ENCODE measurements at regions not wholly inside any gene's neighbourhood (a gene's known extent, or its start where the extent isn't known, plus 50 kb on each side); places are given as distances from the start of the nearest gene placed in this dataset.
"Not testable (repeated sequence)": the region's sequence is repeated elsewhere in the genome, so short reads cannot be mapped to it uniquely, and the experiment has no call there.

GRCh38 chr5:109574985-109575384 lies 114.7 kb upstream of the MAN2A1 start:
- DNase-seq (ENCODE audit: low spot score), result no peak

DNA sequence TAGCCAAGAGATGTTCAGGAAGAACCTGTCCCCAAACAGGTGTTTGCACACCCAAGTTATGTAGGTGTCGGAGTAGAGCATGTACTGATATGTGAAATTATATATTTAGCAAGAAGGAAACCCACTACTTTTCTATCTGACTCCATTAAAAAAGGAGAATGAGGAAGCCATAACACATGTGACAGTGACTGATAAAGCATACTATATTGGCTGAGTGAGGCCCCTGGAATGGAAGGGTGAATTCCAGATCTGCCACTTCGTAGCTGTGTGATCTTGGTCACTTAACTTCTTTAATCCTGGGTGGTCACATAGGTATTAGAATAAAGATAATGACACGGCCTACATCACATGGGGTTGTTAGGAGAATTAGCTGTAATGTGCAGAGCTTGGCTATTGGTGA lies 116.0 kb upstream of the MAN2A1 start:
- no peak for DNase-seq (ENCODE audit: low spot score)

DNA sequence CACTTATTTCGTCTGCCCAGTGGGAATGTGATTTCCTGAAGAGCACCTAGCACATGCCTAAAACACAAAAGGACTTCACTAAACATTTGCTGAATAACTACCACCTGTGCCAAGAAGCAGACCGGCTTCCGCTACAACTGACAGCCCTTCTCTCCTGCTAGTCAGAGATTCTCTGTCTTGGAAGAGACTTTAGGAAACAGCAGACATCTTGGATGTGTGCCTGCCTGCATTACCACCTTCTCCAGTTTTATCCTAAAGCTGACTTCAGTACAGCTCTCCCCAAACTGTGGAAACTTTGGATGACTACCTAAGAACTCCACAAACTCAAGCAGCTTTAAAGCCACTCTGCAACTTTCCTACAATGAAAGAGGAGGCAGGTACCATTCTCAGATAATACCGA lies 116.5 kb upstream of the MAN2A1 start:
- DNase-seq (ENCODE audit: low spot score), result no peak

DNA sequence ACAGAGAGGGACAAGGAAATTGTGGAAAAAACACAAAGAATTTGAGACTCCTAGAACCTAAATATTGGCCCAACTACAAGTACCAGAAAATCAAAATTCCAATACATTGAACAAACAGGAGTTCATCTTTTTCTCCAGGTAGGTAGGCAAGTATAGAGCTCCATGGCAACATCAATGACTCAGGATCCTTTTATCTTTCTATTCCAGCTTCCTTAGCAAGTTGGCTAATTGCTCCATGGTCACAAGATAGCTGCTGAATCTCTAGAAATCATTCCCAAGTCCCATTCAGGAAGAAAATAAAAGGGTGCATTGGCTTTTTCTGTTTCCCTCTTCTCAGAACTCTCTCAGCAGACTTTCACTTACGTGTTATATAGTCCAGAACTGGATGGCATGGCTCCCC lies 117.9 kb upstream of the MAN2A1 start:
- DNase-seq (ENCODE audit: low spot score), result no peak

- DNase-seq (ENCODE audit: low spot score), result no peak
Observed at GRCh38 chr5:109570362-109570874, 119.3 kb upstream of the MAN2A1 start.

- no peak for DNase-seq (ENCODE audit: low spot score)
Observed at GRCh38 chr5:109567374-109568044, 122.2 kb upstream of the MAN2A1 start.

- no peak for DNase-seq (ENCODE audit: low spot score)
Observed at GRCh38 chr5:109566361-109566760, 123.4 kb upstream of the MAN2A1 start.

DNA sequence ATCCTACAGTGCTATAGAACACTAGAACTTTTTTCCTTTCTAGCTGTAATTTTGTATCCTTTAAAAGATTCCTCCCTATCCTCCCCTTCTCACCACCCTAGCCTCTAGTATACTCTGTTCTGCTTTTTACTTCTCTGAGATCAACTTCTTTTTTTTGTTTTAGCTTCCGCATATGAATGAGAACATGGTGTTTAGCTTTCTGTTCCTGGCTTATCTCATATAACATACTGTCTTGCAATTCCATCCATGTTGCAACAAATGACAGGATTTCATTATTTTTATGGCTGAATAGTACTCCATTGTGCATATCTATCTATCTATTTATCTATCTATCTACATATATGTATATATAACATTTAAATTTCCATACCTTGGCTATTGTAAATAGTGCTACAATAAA lies 126.0 kb upstream of the MAN2A1 start:
- no peak for DNase-seq (ENCODE audit: low spot score)

- no peak for DNase-seq (ENCODE audit: low spot score)
Observed at GRCh38 chr5:109563189-109563588, 126.5 kb upstream of the MAN2A1 start.

GRCh38 chr5:109562441-109562840 lies 127.3 kb upstream of the MAN2A1 start:
- no peak for DNase-seq (ENCODE audit: low spot score)

GRCh38 chr5:109561447-109561846 lies 128.3 kb upstream of the MAN2A1 start:
- no peak for DNase-seq (ENCODE audit: low spot score)

DNA sequence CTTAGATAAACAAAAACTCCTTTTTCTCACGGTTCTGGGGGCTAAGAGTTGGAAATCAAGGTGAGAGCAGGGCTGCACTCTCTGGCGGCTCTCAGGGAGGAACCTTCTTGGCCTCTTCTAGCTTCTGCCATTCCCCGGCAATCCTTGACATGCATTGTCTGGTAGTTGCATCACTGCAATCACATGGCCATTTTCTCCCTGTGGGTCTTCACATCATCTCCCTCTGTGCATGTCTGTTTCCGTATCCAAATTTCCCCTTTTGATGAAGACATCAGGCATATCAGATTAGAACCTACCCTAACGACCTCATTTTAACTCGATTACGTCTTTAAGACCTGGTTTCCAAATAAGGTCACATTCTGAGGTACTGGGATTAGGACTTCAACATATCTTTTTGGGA lies 129.2 kb upstream of the MAN2A1 start:
- no peak for DNase-seq (ENCODE audit: low spot score)

DNA sequence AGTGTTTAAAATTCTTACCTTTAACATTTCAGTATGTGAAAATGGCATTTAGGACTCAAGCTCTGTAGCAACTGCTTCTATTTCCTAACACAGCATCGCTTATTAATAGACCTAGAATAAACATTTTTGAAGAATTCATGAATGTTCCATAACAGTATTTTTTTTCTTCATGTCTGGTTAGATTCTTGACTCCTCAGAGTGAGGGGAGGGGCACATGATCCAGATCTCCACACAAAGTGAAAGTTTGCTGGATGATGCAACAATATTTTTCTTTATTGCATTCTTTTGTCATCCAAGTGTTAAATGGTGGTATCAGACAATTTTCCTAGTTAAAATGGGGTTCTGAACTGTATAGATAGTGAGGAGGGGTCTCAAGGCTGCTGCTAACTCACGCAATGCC lies 130.8 kb upstream of the MAN2A1 start:
- DNase-seq (ENCODE audit: low spot score), result no peak

GRCh38 chr5:109558364-109558763 lies 131.4 kb upstream of the MAN2A1 start:
- no peak for DNase-seq (ENCODE audit: low spot score)

DNA sequence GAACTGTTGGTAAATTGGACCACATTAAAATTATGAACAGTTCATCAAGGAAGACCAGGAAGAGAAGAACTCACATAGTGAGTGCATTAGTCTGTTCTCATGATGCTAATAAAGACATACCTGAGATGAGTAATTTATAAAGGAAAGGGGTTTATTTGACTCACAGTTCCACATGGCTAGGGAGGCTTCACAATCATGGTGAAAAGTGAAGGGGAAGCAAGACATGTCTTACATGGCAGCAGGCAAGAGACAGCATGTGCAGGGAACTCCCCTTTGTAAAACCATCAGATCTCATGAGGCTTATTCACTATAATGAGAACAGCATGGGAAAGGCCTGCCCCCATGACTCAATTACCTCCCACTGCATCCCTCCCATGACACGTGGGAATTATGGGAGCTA lies 135.9 kb upstream of the MAN2A1 start:
- DNase-seq (ENCODE audit: low spot score), result no peak

DNA sequence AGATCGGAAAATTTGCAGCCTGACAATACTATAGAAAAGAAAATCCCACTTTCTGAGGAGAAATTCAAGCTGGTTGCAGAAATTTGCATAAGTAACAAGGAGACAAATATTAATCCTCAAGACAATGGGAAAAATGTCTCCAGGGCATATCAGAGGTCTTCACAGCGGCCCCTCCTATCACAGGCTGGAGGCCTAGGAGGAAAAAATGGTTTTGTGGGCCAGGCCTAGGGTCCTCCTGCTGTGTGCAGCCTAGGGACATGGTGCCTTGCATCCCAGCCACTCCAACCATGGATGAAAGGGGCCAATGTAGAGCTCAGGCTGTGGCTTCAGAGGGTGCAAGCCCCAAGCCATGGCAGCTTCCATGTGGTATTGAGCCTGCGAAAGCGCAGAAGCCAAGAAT lies 138.5 kb upstream of the MAN2A1 start:
- DNase-seq (ENCODE audit: low spot score), result not testable (repeated sequence)

DNA sequence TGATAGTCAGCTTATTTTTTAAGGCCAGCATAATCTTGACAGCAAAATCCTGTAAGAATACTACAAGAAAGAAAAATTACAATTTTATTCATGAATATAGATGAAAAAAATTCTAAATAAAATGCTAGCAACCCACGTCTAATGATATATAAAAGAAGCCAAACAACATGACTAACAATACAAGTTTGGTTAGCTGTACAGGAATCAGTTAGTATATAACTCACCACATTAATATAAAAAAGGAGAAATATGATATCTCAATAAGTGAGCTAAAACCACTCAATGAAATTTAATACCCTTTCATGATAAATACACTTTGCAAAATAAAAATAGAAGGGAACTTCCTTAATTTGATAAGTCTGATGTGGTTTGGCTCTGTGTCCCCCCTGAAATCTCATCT lies 139.7 kb upstream of the MAN2A1 start:
- DNase-seq (ENCODE audit: low spot score), result no peak

GRCh38 chr5:109546461-109546860 lies 136.7 kb upstream of the PJA2 start:
- DNase-seq (ENCODE audit: low spot score), result no peak

- DNase-seq (ENCODE audit: low spot score), result not testable (repeated sequence)
Observed at GRCh38 chr5:109544873-109545272, 135.1 kb upstream of the PJA2 start.

DNA sequence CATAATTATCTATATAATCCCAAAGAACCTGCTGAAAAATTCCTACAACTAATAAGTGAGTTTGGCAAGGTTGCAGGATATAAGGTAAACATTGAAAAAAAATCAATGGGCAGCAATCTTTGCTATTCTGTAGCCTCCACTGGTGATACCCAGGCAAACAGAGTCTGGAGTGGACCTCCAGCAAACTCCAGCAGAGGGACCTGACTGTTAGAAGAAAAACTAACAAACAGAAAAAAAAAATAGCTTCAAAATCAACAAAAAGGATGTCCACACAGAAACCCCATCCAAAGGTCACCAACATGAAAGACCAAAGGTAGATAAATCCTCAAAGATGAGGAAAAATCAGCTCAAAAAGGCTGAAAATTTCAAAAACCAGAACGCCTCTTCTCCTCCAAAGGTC lies 128.9 kb upstream of the PJA2 start:
- DNase-seq (ENCODE audit: low spot score), result not testable (repeated sequence)

- DNase-seq (ENCODE audit: low spot score), result not testable (repeated sequence)
Observed at GRCh38 chr5:109535090-109535489, 125.3 kb upstream of the PJA2 start.

GRCh38 chr5:109533751-109534272 lies 124.0 kb upstream of the PJA2 start:
- DNase-seq (ENCODE audit: low spot score), result no peak

- DNase-seq (ENCODE audit: low spot score), result no peak
Observed at GRCh38 chr5:109532773-109533364, 123.1 kb upstream of the PJA2 start.

DNA sequence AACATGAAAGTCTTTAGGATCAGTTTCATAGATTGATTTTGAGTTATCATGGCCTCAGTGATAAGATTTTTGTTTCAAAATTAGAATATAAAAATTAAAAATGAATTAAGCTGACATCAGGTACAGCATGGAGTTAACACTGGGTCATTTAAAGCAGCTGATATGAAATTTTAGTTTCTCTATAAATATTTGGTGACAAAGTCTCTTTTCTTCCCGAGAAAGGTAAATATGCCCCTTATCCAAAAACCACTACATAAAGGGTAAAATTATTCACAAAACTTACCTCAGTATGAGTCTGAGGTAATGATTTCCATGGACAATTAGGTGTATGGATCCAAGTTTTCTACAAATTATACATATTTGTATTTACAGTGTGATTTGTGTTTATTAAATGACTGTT lies 121.5 kb upstream of the PJA2 start:
- no peak for DNase-seq (ENCODE audit: low spot score)

All from activated CD4-positive, alpha-beta T cell treated with anti-CD3 and anti-CD28 coated beads, Interleukin-2, Interleukin-4, amounts not matched to agents 100 ng/mL and 50 ng/mL, durations not matched to agents 16 hours and 8 hours (primary cell).